ENCODE measurements at regions not wholly inside any gene's neighbourhood (a gene's known extent, or its start where the extent isn't known, plus 50 kb on each side); places are given as distances from the start of the nearest gene placed in this dataset.
"Not testable (repeated sequence)": the region's sequence is repeated elsewhere in the genome, so short reads cannot be mapped to it uniquely, and the experiment has no call there.

- not testable (repeated sequence) for DNase-seq (ENCODE audit: low read depth)
Observed at GRCh38 chr16:18263046-18263445, 73.5 kb downstream of the NPIPA8 start.

- DNase-seq (ENCODE audit: low read depth), result not testable (repeated sequence)
Observed at GRCh38 chr16:18261848-18262247, 74.7 kb downstream of the NPIPA8 start.

GRCh38 chr16:18259496-18260176, 76.9 kb downstream of the NPIPA8 start:
- DNase-seq (ENCODE audit: low read depth), result not testable (repeated sequence)

- DNase-seq (ENCODE audit: low read depth), result not testable (repeated sequence)
Observed at GRCh38 chr16:18252943-18253342, 83.6 kb downstream of the NPIPA8 start.

GRCh38 chr16:18230505-18230904, 106.0 kb downstream of the NPIPA8 start:
- DNase-seq (ENCODE audit: low read depth), result not testable (repeated sequence)

GRCh38 chr16:18222054-18223009, 114.2 kb downstream of the NPIPA8 start:
- DNase-seq (ENCODE audit: low read depth), result not testable (repeated sequence)

GRCh38 chr16:18217741-18218140, 118.8 kb downstream of the NPIPA8 start:
- not testable (repeated sequence) for DNase-seq (ENCODE audit: low read depth)

- not testable (repeated sequence) for DNase-seq (ENCODE audit: low read depth)
Observed at GRCh38 chr16:18216814-18217213, 119.7 kb downstream of the NPIPA8 start.

GRCh38 chr16:18213810-18214209, 122.7 kb downstream of the NPIPA8 start:
- not testable (repeated sequence) for DNase-seq (ENCODE audit: low read depth)

GRCh38 chr16:18211505-18211904, 125.0 kb downstream of the NPIPA8 start:
- not testable (repeated sequence) for DNase-seq (ENCODE audit: low read depth)

GRCh38 chr16:18204786-18205185, 131.8 kb downstream of the NPIPA8 start:
- not testable (repeated sequence) for DNase-seq (ENCODE audit: low read depth)

- DNase-seq (ENCODE audit: low read depth), result not testable (repeated sequence)
Observed at GRCh38 chr16:18204309-18204708, 132.2 kb downstream of the NPIPA8 start.

- not testable (repeated sequence) for DNase-seq (ENCODE audit: low read depth)
Observed at GRCh38 chr16:18201511-18201910, 135.0 kb downstream of the NPIPA8 start.

GRCh38 chr16:18192389-18192788, 144.1 kb downstream of the NPIPA8 start:
- DNase-seq (ENCODE audit: low read depth), result not testable (repeated sequence)

GRCh38 chr16:18190179-18190578, 146.4 kb downstream of the NPIPA8 start:
- not testable (repeated sequence) for DNase-seq (ENCODE audit: low read depth)

- DNase-seq (ENCODE audit: low read depth), result not testable (repeated sequence)
Observed at GRCh38 chr16:18184755-18185154, 151.8 kb downstream of the NPIPA8 start.

- DNase-seq (ENCODE audit: low read depth), result not testable (repeated sequence)
Observed at GRCh38 chr16:18181028-18181427, 155.5 kb downstream of the NPIPA8 start.

GRCh38 chr16:18173945-18174497, 162.5 kb downstream of the NPIPA8 start:
- DNase-seq (ENCODE audit: low read depth), result not testable (repeated sequence)

- DNase-seq (ENCODE audit: low read depth), result not testable (repeated sequence)
Observed at GRCh38 chr16:18162293-18162692, 174.2 kb downstream of the NPIPA8 start.

- not testable (repeated sequence) for DNase-seq (ENCODE audit: low read depth)
Observed at GRCh38 chr16:18161224-18161623, 175.3 kb downstream of the NPIPA8 start.

GRCh38 chr16:18159185-18159584, 177.4 kb downstream of the NPIPA8 start:
- DNase-seq (ENCODE audit: low read depth), result not testable (repeated sequence)

- DNase-seq (ENCODE audit: low read depth), result not testable (repeated sequence)
Observed at GRCh38 chr16:18157854-18158253, 178.7 kb downstream of the NPIPA8 start.
